H1 (cell line): ENCODE measurements at regions not wholly inside any gene's neighbourhood (a gene's known extent, or its start where the extent isn't known, plus 50 kb on each side); places are given as distances from the start of the nearest gene placed in this dataset.

ENCODE experiments used
- CTCF ChIA-PET: fragments of 300-600 bp; sonication (Branson Sonifier 250); formaldehyde crosslinking; loops from one replicate; lab custom pipeline; 2021; ENCODE audit not compliant: partially characterized antibody; lab: Charles Lee
- POLR2A ChIA-PET: fragments of 300-600 bp; sonication (Branson Sonifier 250); formaldehyde crosslinking; loops from one replicate; lab custom pipeline; 2021; ENCODE audit warnings: inconsistent platforms; ENCODE audit not compliant: partially characterized antibody; lab: Charles Lee
- DNase-seq, 2 experiments: peaks; one replicate each; pipeline versions ENCODE4 v3.0.0 to v3.0.0-alpha.2; 2010 to 2022; ENCODE audit warnings: low spot score in 2 of 2, low read depth in 1 of 2, mixed read lengths in 1 of 2
- FAIRE-seq: peaks from 2 replicates; lab custom pipeline; 2011; peaks lifted over from hg19 to GRCh38; lab: Jason Lieb, UNC
- H2AFZ ChIP-seq: 2 replicates; pipeline ENCODE4 v1.8.1; 2012; ENCODE audit warnings: low read length, inconsistent platforms
- H2AK5ac ChIP-seq: 2 replicates; pipeline ENCODE4 v1.6.1; 2013; ENCODE audit warnings: low read depth, low read length
- H2BK120ac ChIP-seq: replicated peaks from 2 replicates; pipeline ENCODE3; 2013; ENCODE audit warnings: low read depth, low read length, inconsistent platforms
- H2BK12ac ChIP-seq: 2 replicates; pipeline ENCODE4 v1.6.1; 2013; ENCODE audit warnings: low read depth, low read length
- H2BK15ac ChIP-seq: 2 replicates; pipeline ENCODE4 v1.6.1; 2013; ENCODE audit warnings: low read length
- H2BK20ac ChIP-seq: 2 replicates; pipeline ENCODE4 v1.6.1; 2013; ENCODE audit warnings: low read length
- H2BK5ac ChIP-seq: 2 replicates; pipeline ENCODE4 v1.6.1; 2013; ENCODE audit warnings: low read depth, low read length
- H3K14ac ChIP-seq: 2 replicates; pipeline ENCODE4 v1.6.1; 2013; ENCODE audit warnings: inconsistent platforms; ENCODE audit not compliant: insufficient read length
- H3K18ac ChIP-seq: 2 replicates; pipeline ENCODE4 v1.6.1; 2013; ENCODE audit warnings: low read length; ENCODE audit errors: extremely low read depth
- H3K23ac ChIP-seq: 2 replicates; pipeline ENCODE4 v1.6.1; 2013; ENCODE audit warnings: inconsistent platforms; ENCODE audit not compliant: insufficient read length
- H3K23me2 ChIP-seq: 2 replicates; pipeline ENCODE4 v1.6.1; 2013; ENCODE audit warnings: low read depth, low read length
- H3K27ac ChIP-seq: 2 replicates; pipeline ENCODE4 v1.6.1; 2011; ENCODE audit warnings: low read depth, low read length, inconsistent platforms
- H3K27me3 ChIP-seq, 4 experiments: replicated peaks in 1 of 4; 1 replicate in 1 of 4; 2 replicates in 3 of 4; pipeline versions ENCODE4 v1.6.1 to v1.8.1; 2011 to 2013; ENCODE audit warnings: low read length in 3 of 4, mild to moderate bottlenecking in 3 of 4, inconsistent platforms in 2 of 4, mixed read lengths in 2 of 4, moderate library complexity in 1 of 4; ENCODE audit not compliant: control insufficient read depth in 3 of 4, insufficient read depth in 3 of 4; ENCODE audit errors: extremely low read depth in 1 of 4
- H3K36me3 ChIP-seq, 4 experiments: 2 replicates each; pipeline versions ENCODE4 v1.6.1 to v1.8.1; 2011 to 2013; ENCODE audit warnings: mild to moderate bottlenecking in 4 of 4, low read length in 3 of 4, moderate library complexity in 2 of 4, control low read depth in 1 of 4, inconsistent platforms in 1 of 4; ENCODE audit not compliant: insufficient read depth in 4 of 4, control insufficient read depth in 2 of 4
- H3K4ac ChIP-seq: replicated peaks from 2 replicates; pipeline ENCODE3; 2013; ENCODE audit warnings: low read length, low read depth, mixed read lengths, inconsistent platforms; ENCODE audit not compliant: insufficient read length
- H3K4me1 ChIP-seq, 4 experiments: replicated peaks in 1 of 4; 1 replicate in 1 of 4; 2 replicates in 3 of 4; pipeline versions ENCODE4 v1.6.1 to v1.8.1; 2011 to 2013; ENCODE audit warnings: low read length in 3 of 4, inconsistent platforms in 2 of 4, mixed read lengths in 1 of 4; ENCODE audit not compliant: insufficient read depth in 4 of 4, control insufficient read depth in 3 of 4
- H3K4me2 ChIP-seq, 2 experiments: 2 replicates each; pipeline versions ENCODE4 v1.6.1 to v1.8.1; 2011 to 2013; ENCODE audit warnings: low read depth in 2 of 2, low read length in 2 of 2, control low read depth in 1 of 2, inconsistent platforms in 1 of 2, mild to moderate bottlenecking in 1 of 2; ENCODE audit not compliant: insufficient read depth in 1 of 2
- H3K4me3 ChIP-seq, 4 experiments: fragments of 200-600, 300-600 bp in 1 of 4; sonication (generic), shearing (Covaris generic), sonication (Bioruptor Twin) in 1 of 4; 2 replicates each; pipeline versions ENCODE4 v1.5.1 to v1.8.1; 2011 to 2016; ENCODE audit warnings: low read length in 4 of 4, low read depth in 3 of 4, control low read depth in 2 of 4, inconsistent platforms in 2 of 4, mild to moderate bottlenecking in 2 of 4, mixed read lengths in 1 of 4, moderate library complexity in 1 of 4; ENCODE audit not compliant: insufficient read depth in 2 of 4; ENCODE audit errors: extremely low read depth in 1 of 4
- H3K56ac ChIP-seq: replicated peaks from 2 replicates; pipeline ENCODE3; 2013; ENCODE audit warnings: low read depth, mild to moderate bottlenecking, mixed read lengths, low read length, inconsistent platforms; ENCODE audit not compliant: insufficient read length
- H3K79me1 ChIP-seq: 2 replicates; pipeline ENCODE4 v1.6.1; 2013; ENCODE audit warnings: low read depth, low read length, control low read depth
- H3K79me2 ChIP-seq, 2 experiments: 2 replicates each; pipeline versions ENCODE4 v1.6.1 to v1.8.1; 2012 to 2013; ENCODE audit warnings: low read length in 2 of 2, mild to moderate bottlenecking in 2 of 2, inconsistent platforms in 1 of 2; ENCODE audit not compliant: insufficient read depth in 2 of 2, control insufficient read depth in 1 of 2
- H3K9ac ChIP-seq, 4 experiments: replicated peaks in 1 of 4; 1 replicate in 1 of 4; 2 replicates in 3 of 4; pipeline versions ENCODE4 v1.6.1 to v1.8.1; 2011 to 2013; ENCODE audit warnings: low read depth in 3 of 4, low read length in 3 of 4, control low read depth in 2 of 4, mild to moderate bottlenecking in 2 of 4, moderate library complexity in 2 of 4, inconsistent platforms in 1 of 4; ENCODE audit errors: extremely low read depth in 1 of 4
- H3K9me3 ChIP-seq, 2 experiments: 2 replicates each; pipeline versions ENCODE4 v1.6.1 to v1.8.1; 2012 to 2013; ENCODE audit warnings: mild to moderate bottlenecking in 2 of 2, moderate library complexity in 2 of 2, control low read depth in 1 of 2, inconsistent platforms in 1 of 2, low read depth in 1 of 2, low read length in 1 of 2, mixed read lengths in 1 of 2; ENCODE audit not compliant: insufficient read depth in 2 of 2
- H4K20me1 ChIP-seq, 2 experiments: replicated peaks in 1 of 2; 2 replicates each; pipeline versions ENCODE3 to v1.8.1; 2011 to 2013; ENCODE audit warnings: inconsistent platforms in 2 of 2, low read length in 2 of 2, mild to moderate bottlenecking in 1 of 2; ENCODE audit not compliant: insufficient read depth in 2 of 2, control insufficient read depth in 1 of 2
- H4K5ac ChIP-seq: 2 replicates; pipeline ENCODE4 v1.6.1; 2013; ENCODE audit warnings: low read length, low read depth, mixed read lengths, inconsistent platforms; ENCODE audit not compliant: insufficient read length
- H4K8ac ChIP-seq: 2 replicates; pipeline ENCODE4 v1.8.0; 2013; ENCODE audit warnings: mild to moderate bottlenecking, moderate library complexity, low read length, inconsistent platforms; ENCODE audit not compliant: insufficient read depth; ENCODE audit errors: extremely low read depth
- H4K91ac ChIP-seq: replicated peaks from 2 replicates; pipeline ENCODE3; 2013; ENCODE audit warnings: low read length, mixed read lengths, inconsistent platforms; ENCODE audit not compliant: insufficient read length
- GABPA ChIP-seq: IDR thresholded peaks from 2 replicates; pipeline ENCODE4 v1.6.1; 2011; ENCODE audit warnings: mild to moderate bottlenecking, low read length, moderate library complexity, borderline replicate concordance; ENCODE audit not compliant: insufficient read depth
- WGBS, 2 experiments: shearing (Covaris generic) in 1 of 2; methylation state at CpG; one replicate each; pipeline versions ENCODE4 v1.1.6 to v1.1.7; 2013 to 2015; ENCODE audit warnings: low lambda C conversion rate in 2 of 2, mixed read lengths in 2 of 2, inconsistent platforms in 1 of 2, low coverage in 1 of 2, missing lambda C conversion rate in 1 of 2; ENCODE audit not compliant: insufficient replicate concordance in 2 of 2, insufficient coverage in 1 of 2, insufficient read length in 1 of 2; ENCODE audit errors: extremely low coverage in 1 of 2, missing lambda C conversion rate in 1 of 2; 5-methylcytosine and 5-hydroxymethylcytosine counted together
- TF ChIP-seq, protein P1 (sequence below): IDR thresholded peaks from 2 replicates; pipeline ENCODE4 v1.6.1; 2012; ENCODE audit warnings: low read length, inconsistent platforms

- FAIRE-seq: no peak
- H3K4me3 ChIP-seq: no peak overlapping the region
- TF ChIP-seq GABPA: no peak
- TF ChIP-seq, protein P1, sequence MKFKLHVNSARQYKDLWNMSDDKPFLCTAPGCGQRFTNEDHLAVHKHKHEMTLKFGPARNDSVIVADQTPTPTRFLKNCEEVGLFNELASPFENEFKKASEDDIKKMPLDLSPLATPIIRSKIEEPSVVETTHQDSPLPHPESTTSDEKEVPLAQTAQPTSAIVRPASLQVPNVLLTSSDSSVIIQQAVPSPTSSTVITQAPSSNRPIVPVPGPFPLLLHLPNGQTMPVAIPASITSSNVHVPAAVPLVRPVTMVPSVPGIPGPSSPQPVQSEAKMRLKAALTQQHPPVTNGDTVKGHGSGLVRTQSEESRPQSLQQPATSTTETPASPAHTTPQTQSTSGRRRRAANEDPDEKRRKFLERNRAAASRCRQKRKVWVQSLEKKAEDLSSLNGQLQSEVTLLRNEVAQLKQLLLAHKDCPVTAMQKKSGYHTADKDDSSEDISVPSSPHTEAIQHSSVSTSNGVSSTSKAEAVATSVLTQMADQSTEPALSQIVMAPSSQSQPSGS: no peak
- H2BK120ac ChIP-seq: no peak overlapping the region
- H2AK5ac ChIP-seq: no peak overlapping the region
- H3K79me2 ChIP-seq: no peaks in the 10 kb centered on the region
- no peak overlapping the region for H3K9ac ChIP-seq
- no peak overlapping the region for H4K91ac ChIP-seq
- H3K23ac ChIP-seq: no peak overlapping the region
- H2AFZ ChIP-seq: no peak overlapping the region
- no peak overlapping the region for H3K4ac ChIP-seq
- CTCF ChIA-PET: no interaction called here
- H3K23me2 ChIP-seq: no peaks in the 10 kb centered on the region
- no peaks in the 10 kb centered on the region for H3K79me1 ChIP-seq
- H3K14ac ChIP-seq: no peak overlapping the region
- POLR2A ChIA-PET: no interaction called here
- no peaks in the 10 kb centered on the region for H3K4me1 ChIP-seq
- H2BK12ac ChIP-seq: no peak overlapping the region
- DNase-seq: no peak
- H4K8ac ChIP-seq: no peak overlapping the region
- no peak overlapping the region for H3K27ac ChIP-seq
- no peak overlapping the region for H3K4me2 ChIP-seq
- H3K36me3 ChIP-seq: no peaks in the 10 kb centered on the region
- WGBS, 2 experiments: 87% methylated on average over 2 of the region's 2 CpGs; no CpG with 5 or more reads in 1 of the 2 experiments
- H4K20me1 ChIP-seq: no peaks in the 10 kb centered on the region
- no peak overlapping the region for H3K56ac ChIP-seq
- H2BK15ac ChIP-seq: no peak overlapping the region
- H2BK5ac ChIP-seq: no peak overlapping the region
- no peak overlapping the region for H4K5ac ChIP-seq
- no peaks in the 10 kb centered on the region for H3K27me3 ChIP-seq
- H3K9me3 ChIP-seq: no peaks in the 10 kb centered on the region
- H3K18ac ChIP-seq: no peak overlapping the region
- no peak overlapping the region for H2BK20ac ChIP-seq
Measured at GRCh38 chr6:15776458-15776980, 113.7 kb upstream of the DTNBP1 start.
